ENCODE measurements at regions not wholly inside any gene's neighbourhood (a gene's known extent, or its start where the extent isn't known, plus 50 kb on each side); places are given as distances from the start of the nearest gene placed in this dataset.

DNA sequence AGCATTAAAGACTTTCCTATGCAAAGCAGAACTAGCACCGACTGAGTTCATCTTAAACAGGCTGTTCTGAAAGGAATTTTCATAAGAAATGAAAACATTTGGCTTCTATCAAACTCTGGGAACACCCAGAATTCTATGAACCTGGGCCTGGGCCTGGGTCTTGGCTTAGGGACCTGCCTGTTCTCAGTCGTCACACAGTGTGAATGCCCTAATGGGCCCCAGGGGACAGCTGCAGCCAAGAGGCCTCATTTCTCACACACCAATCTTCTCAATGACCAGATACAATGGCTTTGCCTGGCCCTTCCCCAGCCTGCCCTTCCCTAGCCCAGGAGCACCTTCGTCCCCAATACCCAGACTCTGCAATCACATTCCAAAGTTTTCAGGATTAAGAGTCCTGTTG lies 234.9 kb upstream of the ARHGAP20 start:
- TF ChIP-seq, protein P1, sequence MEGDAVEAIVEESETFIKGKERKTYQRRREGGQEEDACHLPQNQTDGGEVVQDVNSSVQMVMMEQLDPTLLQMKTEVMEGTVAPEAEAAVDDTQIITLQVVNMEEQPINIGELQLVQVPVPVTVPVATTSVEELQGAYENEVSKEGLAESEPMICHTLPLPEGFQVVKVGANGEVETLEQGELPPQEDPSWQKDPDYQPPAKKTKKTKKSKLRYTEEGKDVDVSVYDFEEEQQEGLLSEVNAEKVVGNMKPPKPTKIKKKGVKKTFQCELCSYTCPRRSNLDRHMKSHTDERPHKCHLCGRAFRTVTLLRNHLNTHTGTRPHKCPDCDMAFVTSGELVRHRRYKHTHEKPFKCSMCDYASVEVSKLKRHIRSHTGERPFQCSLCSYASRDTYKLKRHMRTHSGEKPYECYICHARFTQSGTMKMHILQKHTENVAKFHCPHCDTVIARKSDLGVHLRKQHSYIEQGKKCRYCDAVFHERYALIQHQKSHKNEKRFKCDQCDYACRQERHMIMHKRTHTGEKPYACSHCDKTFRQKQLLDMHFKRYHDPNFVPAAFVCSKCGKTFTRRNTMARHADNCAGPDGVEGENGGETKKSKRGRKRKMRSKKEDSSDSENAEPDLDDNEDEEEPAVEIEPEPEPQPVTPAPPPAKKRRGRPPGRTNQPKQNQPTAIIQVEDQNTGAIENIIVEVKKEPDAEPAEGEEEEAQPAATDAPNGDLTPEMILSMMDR (IDR thresholded peaks at IDR 0.05; ENCODE audit: low read depth, low read length): no peak
- DNase-seq (ENCODE audit: extremely low read depth, low read depth): no peak

DNA sequence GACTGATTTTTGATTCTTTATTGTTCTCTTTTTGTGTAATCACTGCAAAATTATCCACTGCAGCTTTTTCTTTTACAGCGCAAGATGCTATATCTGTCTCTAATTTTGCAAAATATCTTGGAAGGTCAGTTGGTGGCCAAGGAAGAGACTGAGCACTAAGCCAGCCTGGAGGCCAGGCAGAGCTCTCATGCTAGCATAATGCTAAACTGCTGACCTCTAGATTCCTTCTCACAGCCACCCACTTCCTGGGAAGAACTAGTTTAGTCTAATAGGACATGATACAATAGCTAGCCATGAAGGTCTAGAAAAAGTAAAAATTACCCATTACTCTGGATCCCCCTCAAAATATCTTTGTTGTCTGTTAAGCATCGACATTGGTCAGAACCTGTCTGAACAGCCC lies 227.2 kb upstream of the ARHGAP20 start:
- no peak for DNase-seq (ENCODE audit: extremely low read depth, low read depth)
- TF ChIP-seq, protein P1 (IDR thresholded peaks at IDR 0.05; ENCODE audit: low read depth, low read length): no peak

DNA sequence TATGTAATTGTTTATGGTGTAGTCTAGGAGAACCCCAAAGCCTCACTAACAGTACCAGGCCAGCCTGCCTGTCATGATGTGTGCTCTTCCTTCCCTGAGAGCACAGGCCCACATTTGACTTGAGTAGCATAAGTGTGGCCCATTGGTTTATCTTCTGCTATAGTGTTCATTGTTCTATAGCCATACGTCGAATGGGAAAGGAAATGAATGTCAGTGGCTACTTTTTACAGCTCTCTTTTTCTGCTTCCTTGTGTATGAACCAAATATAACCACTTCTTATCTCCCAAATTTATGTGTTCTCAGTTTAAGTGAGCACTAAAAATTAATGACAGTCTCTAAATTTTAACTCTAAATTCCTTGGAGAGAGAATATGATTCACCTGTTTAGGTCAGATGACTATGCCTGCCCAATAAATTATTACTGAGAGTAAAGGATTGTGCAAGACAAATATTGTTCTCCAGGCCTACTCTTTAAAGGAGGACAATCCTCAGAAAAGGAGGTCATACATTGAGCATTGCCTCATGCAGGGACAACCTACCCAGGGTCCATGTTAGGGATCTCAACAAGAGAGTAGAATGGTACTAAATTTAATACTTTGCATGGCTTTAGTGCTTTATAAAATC lies 222.9 kb upstream of the ARHGAP20 start:
- TF ChIP-seq, protein P1 (IDR thresholded peaks at IDR 0.05; ENCODE audit: low read depth, low read length): no peak
- DNase-seq (ENCODE audit: extremely low read depth, low read depth): no peak

DNA sequence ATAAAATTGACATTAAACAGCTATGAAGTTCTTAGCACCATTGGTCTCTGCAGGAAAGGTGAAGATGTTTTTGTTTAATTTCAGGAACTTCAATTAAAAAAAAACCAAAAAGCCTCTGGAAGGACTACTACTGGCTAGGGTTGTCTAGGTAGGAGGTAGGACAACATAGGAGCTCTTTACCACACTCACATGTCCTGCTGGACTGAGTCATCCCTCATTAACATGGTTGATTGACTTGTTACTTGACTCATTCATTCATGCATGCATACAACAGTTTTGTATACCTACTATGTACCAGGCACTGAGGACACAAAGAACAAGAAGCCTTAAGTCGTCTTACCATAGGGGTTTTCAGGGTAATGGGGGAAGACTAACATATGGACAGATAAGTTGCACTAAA lies 216.9 kb upstream of the ARHGAP20 start:
- DNase-seq (ENCODE audit: extremely low read depth, low read depth): no peak
- TF ChIP-seq, protein P1 (IDR thresholded peaks at IDR 0.05; ENCODE audit: low read depth, low read length): no peak

DNA sequence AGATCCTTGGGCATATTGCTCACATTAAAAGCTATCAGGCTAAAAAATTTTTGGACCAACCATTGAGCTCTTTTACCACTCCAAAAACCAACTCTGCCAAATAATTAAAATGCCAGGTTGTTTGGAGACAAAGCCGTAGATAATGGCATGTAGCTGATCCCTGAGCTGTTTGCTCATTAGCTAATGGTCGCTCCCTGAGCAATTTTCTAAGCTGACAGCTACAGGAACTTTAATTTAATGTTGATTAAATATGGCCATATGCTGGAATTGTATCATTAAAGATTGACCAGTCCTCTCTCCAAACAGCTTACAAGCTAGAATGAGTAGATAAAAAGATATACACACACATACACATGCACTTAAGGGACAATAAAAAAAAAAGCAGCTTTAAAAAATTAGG lies 216.2 kb upstream of the ARHGAP20 start:
- TF ChIP-seq, protein P1 (IDR thresholded peaks at IDR 0.05; ENCODE audit: low read depth, low read length): no peak
- DNase-seq (ENCODE audit: extremely low read depth, low read depth): no peak

DNA sequence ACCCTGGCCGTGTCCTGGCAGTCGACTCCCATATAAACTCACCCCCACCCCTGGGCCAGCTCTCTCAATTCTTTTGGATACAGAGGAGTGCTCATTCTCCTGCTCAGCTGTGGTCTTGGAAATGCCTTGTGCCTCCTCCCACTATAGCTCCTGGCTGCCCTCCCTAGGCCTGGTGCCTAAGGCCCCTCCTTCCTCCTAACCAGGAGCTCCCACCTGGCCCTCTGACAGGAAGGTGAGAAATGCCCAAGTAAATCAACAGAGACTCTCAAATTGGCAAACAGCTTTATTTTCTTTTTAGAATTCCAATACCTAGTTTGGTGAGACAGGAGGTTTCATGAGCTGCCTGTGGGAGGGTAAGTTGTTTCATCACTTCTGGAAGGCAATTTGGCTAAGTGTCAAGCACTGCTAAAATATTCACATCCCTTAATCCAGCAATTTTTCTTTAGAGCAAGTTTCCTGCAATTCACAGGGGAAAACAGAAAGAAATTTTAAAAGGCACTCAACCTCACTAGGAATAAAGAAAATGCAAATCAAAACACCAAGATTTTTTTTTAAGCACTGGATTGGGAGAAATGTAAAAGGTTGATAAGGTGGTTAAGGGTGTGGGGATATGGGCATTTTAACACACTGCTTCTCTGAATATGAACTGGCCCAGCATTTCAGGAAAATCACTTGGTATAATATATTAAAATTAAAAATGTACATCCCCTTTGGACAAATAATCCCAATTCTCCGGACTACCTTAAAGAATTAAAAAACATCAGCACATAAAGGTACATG lies 209.7 kb upstream of the ARHGAP20 start:
- TF ChIP-seq, protein P1 (IDR thresholded peaks at IDR 0.05; ENCODE audit: low read depth, low read length): no peak
- DNase-seq (ENCODE audit: extremely low read depth, low read depth): no peak

DNA sequence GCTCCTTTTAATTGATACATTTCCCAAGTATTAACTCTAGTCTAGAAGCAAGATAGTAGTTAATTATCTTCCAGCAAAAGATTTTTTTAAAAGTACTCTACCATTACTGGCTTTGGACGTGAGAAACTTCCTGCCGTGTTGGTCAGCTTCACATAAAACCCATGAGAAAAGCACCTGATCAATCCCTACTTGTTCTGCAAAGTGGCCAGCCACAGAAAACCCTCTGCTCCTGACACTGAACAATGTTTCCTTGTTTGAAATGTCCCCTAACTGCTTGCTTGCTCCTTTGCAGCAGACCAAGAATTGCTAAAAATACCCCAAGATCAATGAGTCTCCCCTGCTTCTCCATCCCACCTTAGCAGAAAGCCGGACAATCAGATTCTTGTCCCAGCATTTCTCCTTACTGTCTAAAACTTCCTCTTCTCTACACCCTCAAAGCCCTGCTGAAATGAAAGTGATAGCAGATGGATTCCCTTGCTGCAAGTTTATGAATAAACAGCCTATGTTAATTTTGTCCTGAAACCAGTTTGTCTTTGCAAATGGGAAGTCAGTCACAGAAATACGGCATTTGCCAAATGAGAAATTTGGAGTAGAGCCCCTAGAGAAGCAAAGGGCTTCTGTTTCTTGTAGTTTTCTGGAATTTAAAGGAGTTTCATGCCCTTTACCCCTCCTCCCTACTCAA lies 207.1 kb upstream of the ARHGAP20 start:
- TF ChIP-seq, protein P1 (IDR thresholded peaks at IDR 0.05; ENCODE audit: low read depth, low read length): no peak
- no peak for DNase-seq (ENCODE audit: extremely low read depth, low read depth)
